Suprapubic skin (tissue), 4 donors: ENCODE measurements at regions not wholly inside any gene's neighbourhood (a gene's known extent, or its start where the extent isn't known, plus 50 kb on each side); places are given as distances from the start of the nearest gene placed in this dataset.

ENCODE experiments used
- DNase-seq, 2 donors: peaks; one replicate each; pipeline ENCODE4 v3.0.0-alpha.2; 2019; ENCODE audit warnings: low spot score in 2 of 2
- H3K27ac ChIP-seq: fragments of 200-600 bp; sonication (generic); one replicate; pipeline ENCODE4 v1.5.1; 2019
- H3K27me3 ChIP-seq: fragments of 200-600 bp; sonication (generic); one replicate; pipeline ENCODE4 v1.5.1; 2019
- H3K36me3 ChIP-seq: fragments of 200-600 bp; sonication (generic); one replicate; pipeline ENCODE4 v1.5.1; 2019
- H3K4me1 ChIP-seq: fragments of 200-600 bp; sonication (generic); one replicate; pipeline ENCODE4 v1.5.1; 2019
- H3K4me3 ChIP-seq: fragments of 200-600 bp; sonication (generic); one replicate; pipeline ENCODE4 v1.5.1; 2019; ENCODE audit warnings: mild to moderate bottlenecking
- H3K9me3 ChIP-seq: fragments of 200-600 bp; sonication (generic); one replicate; pipeline ENCODE4 v1.5.1; 2019
- CTCF ChIP-seq, 2 donors: fragments of 200-600 bp in 1 of 2; fragments of 450-650 bp in 1 of 2; sonication (generic) in 1 of 2; IDR thresholded peaks; one replicate each; pipeline ENCODE4 v1.5.1; 2016 to 2019; ENCODE audit warnings: antibody characterized with exemption in 2 of 2, mild to moderate bottlenecking in 1 of 2, moderate library complexity in 1 of 2
- EP300 ChIP-seq: sonication (generic); formaldehyde crosslinking; IDR thresholded peaks from one replicate; pipeline ENCODE4 v1.6.1; 2017; ENCODE audit warnings: antibody characterized with exemption
- POLR2A ChIP-seq, 2 donors: fragments of 450-650 bp; IDR thresholded peaks; one replicate each; pipeline ENCODE4 v1.6.1; 2017; ENCODE audit warnings: antibody characterized with exemption in 2 of 2, mild to moderate bottlenecking in 2 of 2, moderate library complexity in 2 of 2
- POLR2AphosphoS5 ChIP-seq, 3 donors: sonication (generic); formaldehyde crosslinking; IDR thresholded peaks; one replicate each; pipeline ENCODE4 v1.6.1; 2017; ENCODE audit warnings: antibody characterized with exemption in 3 of 3
- WGBS: methylation state at CpG from one replicate; pipeline ENCODE4 v1.1.5; 2018; 5-methylcytosine and 5-hydroxymethylcytosine counted together

- no peak for DNase-seq
- WGBS: 84% methylated on average over 5 of the region's 5 CpGs
- Histone ChIP-seq H3K27ac (no peak overlapping the region), H3K27me3 (no peaks in the 10 kb centered on the region), H3K4me1 (peaks cover 19% of the 10 kb centered on the region), H3K36me3 (no peaks in the 10 kb centered on the region), H3K4me3 (no peak overlapping the region), H3K9me3 (no peaks in the 10 kb centered on the region)
- no peak for TF ChIP-seq CTCF (IDR thresholded peaks at IDR 0.05)
These were observed 305.0 kb downstream of the SOX9 start for GRCh38 chr17:72425794-72426168.

GRCh38 chr17:72426321-72426720 lies 305.5 kb downstream of the SOX9 start:
- TF ChIP-seq CTCF (IDR thresholded peaks at IDR 0.05) (no peak), POLR2AphosphoS5 (IDR thresholded peaks at IDR 0.05) (no peak), EP300 (no peak), POLR2A (IDR thresholded peaks at IDR 0.05) (no peak)
- H3K9me3 ChIP-seq: no peaks in the 10 kb centered on the region
- no peak for DNase-seq
- peaks cover 14% of the 10 kb centered on the region for H3K4me1 ChIP-seq
- H3K4me3 ChIP-seq: no peak overlapping the region
- 96% methylated on average over 4 of the region's 4 CpGs for WGBS
- no peaks in the 10 kb centered on the region for H3K27me3 ChIP-seq
- no peak overlapping the region for H3K27ac ChIP-seq
- no peaks in the 10 kb centered on the region for H3K36me3 ChIP-seq

- H3K4me3 ChIP-seq: no peak overlapping the region
- H3K9me3 ChIP-seq: no peaks in the 10 kb centered on the region
- no peak for DNase-seq
- TF ChIP-seq POLR2A (IDR thresholded peaks at IDR 0.05): no peak
- TF ChIP-seq POLR2AphosphoS5 (IDR thresholded peaks at IDR 0.05): no peak
- no peak for TF ChIP-seq CTCF (IDR thresholded peaks at IDR 0.05)
- no peak for TF ChIP-seq EP300
- no peak overlapping the region for H3K27ac ChIP-seq
- no peaks in the 10 kb centered on the region for H3K36me3 ChIP-seq
- H3K27me3 ChIP-seq: no peaks in the 10 kb centered on the region
- WGBS: 60% methylated on average over 5 of the region's 7 CpGs
- peaks cover 13% of the 10 kb centered on the region for H3K4me1 ChIP-seq
These were observed 306.3 kb downstream of the SOX9 start for GRCh38 chr17:72426948-72427760.

GRCh38 chr17:72427761-72428109 lies 306.9 kb downstream of the SOX9 start:
- Histone ChIP-seq H3K27me3 (no peaks in the 10 kb centered on the region), H3K4me1 (peaks cover 15% of the 10 kb centered on the region), H3K36me3 (no peaks in the 10 kb centered on the region), H3K27ac (no peak overlapping the region), H3K9me3 (no peaks in the 10 kb centered on the region), H3K4me3 (no peak overlapping the region)
- WGBS: 80% methylated on average over 2 of the region's 5 CpGs
- DNase-seq: no peak
- TF ChIP-seq EP300 (no peak), POLR2A (IDR thresholded peaks at IDR 0.05) (no peak), CTCF (IDR thresholded peaks at IDR 0.05) (no peak), POLR2AphosphoS5 (IDR thresholded peaks at IDR 0.05) (no peak)

- WGBS: 89% methylated on average over 4 of the region's 4 CpGs
- H3K4me1 ChIP-seq: peaks cover 12% of the 10 kb centered on the region
- TF ChIP-seq CTCF (IDR thresholded peaks at IDR 0.05) (no peak), POLR2A (IDR thresholded peaks at IDR 0.05) (no peak), EP300 (no peak), POLR2AphosphoS5 (IDR thresholded peaks at IDR 0.05) (no peak)
- H3K36me3 ChIP-seq: no peaks in the 10 kb centered on the region
- no peak overlapping the region for H3K4me3 ChIP-seq
- no peaks in the 10 kb centered on the region for H3K9me3 ChIP-seq
- H3K27ac ChIP-seq: no peak overlapping the region
- DNase-seq: no peak
- no peaks in the 10 kb centered on the region for H3K27me3 ChIP-seq
These were observed 308.3 kb downstream of the SOX9 start for GRCh38 chr17:72429066-72429638.
